ENCODE measurements at regions not wholly inside any gene's neighbourhood (a gene's known extent, or its start where the extent isn't known, plus 50 kb on each side); places are given as distances from the start of the nearest gene placed in this dataset.
"Not testable (repeated sequence)": the region's sequence is repeated elsewhere in the genome, so short reads cannot be mapped to it uniquely, and the experiment has no call there.

- no peak for DNase-seq
Observed at GRCh38 chr5:52255308-52255707, 532.4 kb upstream of the ITGA1 start.

GRCh38 chr5:52262844-52263243, 524.9 kb upstream of the ITGA1 start:
- no peak for DNase-seq

- no peak for DNase-seq
Observed at GRCh38 chr5:52269401-52269800, 518.3 kb upstream of the ITGA1 start.

GRCh38 chr5:52269859-52270258, 517.9 kb upstream of the ITGA1 start:
- no peak for DNase-seq

- DNase-seq: no peak
Observed at GRCh38 chr5:52275639-52276038, 512.1 kb upstream of the ITGA1 start.

DNA sequence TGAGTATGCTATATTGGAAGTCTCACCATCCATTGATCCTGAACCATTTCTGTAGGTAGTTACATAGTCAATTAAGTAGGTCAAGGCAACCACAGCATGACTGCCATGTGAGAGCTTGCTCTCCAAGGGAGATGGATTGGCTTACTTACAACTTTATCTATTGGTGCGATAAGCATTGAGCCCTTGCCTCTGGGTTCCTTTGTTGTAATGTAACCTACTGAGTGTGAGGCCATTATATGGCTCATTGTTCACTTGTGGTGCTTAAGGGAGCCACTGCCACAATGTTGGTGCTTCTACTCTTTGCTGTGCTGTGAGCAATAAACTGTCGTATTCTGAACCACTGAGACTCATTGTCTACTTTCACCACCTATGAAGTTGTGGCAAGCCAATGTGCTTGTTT, 510.6 kb upstream of the ITGA1 start:
- DNase-seq: no peak

DNA sequence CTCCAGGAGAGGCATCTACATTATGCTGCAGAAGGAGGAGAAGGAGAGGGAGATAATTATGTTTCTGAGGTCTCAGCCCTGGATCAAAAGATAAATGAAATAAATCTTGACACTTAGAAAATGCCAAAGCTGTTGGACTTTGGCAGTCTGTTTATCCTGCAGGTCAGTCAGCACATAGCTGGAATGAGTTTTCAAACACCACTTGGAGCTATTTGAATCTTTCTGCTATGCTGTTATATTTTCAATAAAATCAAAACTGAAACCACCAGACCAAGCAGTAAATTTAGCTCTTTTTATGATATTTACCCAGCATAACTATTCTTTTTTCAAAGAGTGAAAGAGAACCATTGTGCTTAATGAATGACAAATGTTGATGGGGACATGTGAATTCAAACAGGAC, 505.1 kb upstream of the ITGA1 start:
- no peak for DNase-seq

- no peak for DNase-seq
Observed at GRCh38 chr5:52283221-52283620, 504.5 kb upstream of the ITGA1 start.

- DNase-seq: no peak
Observed at GRCh38 chr5:52300703-52301372, 486.9 kb upstream of the ITGA1 start.

- DNase-seq: not testable (repeated sequence)
Observed at GRCh38 chr5:52304816-52305215, 482.9 kb upstream of the ITGA1 start.

- DNase-seq: no peak
Observed at GRCh38 chr5:52328220-52328806, 459.4 kb upstream of the ITGA1 start.

GRCh38 chr5:52331725-52332124, 456.0 kb upstream of the ITGA1 start:
- no peak for DNase-seq

GRCh38 chr5:52334367-52334766, 453.3 kb upstream of the ITGA1 start:
- DNase-seq: no peak

- DNase-seq: no peak
Observed at GRCh38 chr5:52339285-52339684, 448.4 kb upstream of the ITGA1 start.

DNA sequence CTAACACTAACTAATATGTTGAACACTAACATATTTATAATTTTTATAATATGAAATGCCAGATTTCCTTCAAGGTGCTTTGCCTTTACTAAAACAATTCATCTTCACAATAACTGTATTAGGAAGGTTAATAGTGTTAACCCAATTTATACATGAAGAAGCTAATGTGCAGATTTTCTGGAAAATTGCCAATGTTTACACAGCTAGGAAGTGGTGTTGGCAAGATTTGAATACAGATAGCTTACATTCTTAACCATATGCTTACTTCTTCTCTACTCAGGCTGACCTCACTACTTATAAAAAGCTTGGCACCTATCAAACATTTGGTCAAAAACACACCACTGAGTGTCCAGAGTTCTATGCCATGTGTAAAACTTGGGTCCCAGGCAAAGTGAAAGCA, 445.4 kb upstream of the ITGA1 start:
- no peak for DNase-seq

DNA sequence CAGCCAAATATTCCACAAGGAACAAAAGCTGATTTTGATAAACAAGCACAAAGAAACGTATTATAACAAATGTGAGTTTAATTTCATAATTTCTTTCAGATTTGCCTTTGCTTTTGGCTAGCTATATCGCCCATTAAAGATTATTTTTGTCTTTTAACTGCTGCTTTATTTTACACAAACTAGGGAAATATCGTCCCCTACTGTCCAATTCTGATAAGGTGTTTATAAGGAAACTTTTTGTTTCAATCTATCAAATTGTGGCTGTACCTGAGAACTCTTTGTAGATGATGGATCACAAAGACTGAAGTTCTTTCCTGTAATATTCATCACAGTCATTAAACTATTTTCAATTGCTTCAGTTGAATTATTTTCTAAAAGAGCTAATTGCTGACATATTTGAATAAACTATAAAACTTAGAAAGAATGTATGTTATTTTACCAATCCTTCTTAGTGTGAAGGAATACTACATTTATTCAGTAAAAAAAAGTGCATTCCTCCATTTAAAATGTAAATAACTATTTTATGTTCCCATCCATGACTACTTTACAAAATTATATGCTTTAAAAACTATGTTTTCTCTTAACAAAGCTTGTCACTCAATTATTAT, 431.3 kb upstream of the ITGA1 start:
- no peak for DNase-seq

DNA sequence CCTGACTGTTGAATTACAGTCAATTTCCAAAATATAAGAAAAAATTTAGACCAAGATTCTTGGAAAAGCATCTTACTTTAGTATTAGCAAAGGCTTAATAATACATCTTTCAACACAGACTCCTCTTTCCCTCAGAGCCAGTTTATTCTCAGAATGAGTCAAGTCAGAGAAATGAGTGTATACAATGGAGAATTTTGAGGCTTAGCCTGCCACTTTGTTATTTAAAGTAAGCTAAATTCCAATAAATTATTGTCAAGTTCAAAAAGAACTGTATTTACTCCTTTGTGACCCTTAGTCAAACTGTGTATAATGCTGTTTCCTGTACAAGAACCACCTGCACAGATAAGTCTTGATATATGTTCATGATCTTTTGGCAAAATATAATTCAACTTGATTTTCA, 428.5 kb upstream of the ITGA1 start:
- DNase-seq: no peak

GRCh38 chr5:52360985-52361384, 426.7 kb upstream of the ITGA1 start:
- no peak for DNase-seq

DNA sequence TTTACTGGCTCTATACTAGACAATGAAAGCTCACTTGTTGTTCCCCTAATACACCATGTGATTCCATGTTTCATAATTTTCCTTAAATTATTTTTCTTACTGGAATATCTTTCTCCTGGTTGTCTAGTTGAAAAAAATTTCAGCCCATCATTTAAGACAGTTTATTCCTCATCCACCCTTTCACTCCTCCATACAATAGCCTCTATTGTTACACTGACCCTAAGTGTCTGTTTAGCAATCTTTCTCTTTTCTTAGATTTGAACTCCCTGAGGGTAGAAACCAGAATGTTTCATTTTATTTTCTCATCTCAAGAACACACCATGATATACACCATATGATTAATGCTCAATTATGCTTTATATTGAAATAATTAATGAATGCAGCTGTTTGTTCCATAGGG, 413.4 kb upstream of the ITGA1 start:
- DNase-seq: no peak

GRCh38 chr5:52375969-52376368, 411.7 kb upstream of the ITGA1 start:
- DNase-seq: no peak

- no peak for DNase-seq
Observed at GRCh38 chr5:52376592-52376991, 411.1 kb upstream of the ITGA1 start.

DNA sequence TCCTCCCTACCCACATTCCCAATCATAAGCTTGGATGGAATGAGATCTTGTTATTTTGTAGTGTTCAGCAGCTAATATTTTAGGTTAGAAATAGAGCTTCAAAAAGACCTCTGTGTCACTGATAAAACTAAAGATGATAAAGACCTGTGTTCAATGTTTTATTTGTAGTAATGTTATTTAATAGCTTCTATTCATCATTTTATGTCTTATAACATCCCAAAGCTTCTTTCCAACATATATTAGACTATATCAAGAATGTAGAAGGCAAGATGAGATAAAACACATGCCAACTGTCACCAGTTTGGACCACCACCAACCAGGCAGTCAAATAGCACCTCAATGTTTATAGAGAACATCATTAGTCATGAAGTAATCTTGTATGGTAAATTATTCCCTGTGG, 409.5 kb upstream of the ITGA1 start:
- no peak for DNase-seq

DNA sequence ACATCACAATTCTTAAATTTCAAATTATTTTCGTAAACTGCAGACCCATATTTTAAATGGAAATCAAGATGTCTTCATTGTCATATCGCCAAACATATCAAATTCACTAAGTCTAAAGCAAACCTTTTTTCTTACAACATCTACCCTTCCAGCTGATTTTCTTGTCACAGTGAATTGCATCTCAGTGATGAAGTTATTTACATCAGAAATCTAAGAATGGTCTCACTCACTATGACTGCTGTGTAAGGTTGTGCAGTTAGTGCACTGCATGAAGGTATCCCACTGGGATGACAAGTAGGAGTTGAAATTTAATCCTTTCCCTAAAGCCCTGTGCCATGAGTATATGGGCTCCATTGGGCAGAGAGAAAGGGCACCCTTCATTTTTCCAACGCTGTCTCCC, 399.4 kb upstream of the ITGA1 start:
- no peak for DNase-seq

DNA sequence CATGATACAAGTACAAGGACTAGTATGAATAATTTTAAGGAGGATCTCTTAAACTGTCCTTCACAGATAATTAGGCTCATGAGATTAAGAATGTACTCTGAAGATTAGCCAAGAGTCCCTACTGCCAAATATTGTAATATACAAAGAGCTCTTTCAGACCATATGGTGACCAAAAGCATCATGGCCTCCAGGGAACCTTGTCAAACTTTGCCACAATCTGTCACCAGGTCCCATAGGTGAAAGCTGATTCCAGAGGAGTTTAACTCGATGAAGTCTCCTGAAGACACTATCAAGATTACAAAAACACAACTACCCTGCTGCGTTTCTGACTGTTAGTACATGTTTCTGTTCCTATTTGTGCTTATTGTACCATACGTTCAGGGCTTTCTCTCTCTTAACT, 395.4 kb upstream of the ITGA1 start:
- no peak for DNase-seq

DNA sequence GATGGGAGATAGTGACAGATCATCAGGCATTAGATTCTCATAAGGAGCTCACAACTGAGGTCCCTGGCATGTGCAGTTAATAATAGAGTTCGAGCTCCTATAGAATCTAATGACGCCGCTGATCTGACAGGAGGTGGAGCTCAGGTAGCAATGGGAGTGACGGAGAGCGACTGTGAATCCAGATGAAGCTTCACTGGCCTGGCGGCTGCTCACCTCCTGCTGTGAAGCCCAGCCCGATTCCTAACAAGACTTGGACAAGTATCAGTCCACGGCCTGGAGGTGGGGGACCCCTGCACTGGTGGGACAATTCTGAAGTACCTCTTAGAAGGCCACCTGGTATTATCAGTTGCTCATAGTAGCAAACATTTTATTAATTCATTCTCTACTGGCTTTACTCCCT, 377.9 kb upstream of the ITGA1 start:
- DNase-seq: no peak

Measured in stimulated activated CD4-positive, alpha-beta T cell treated with anti-CD3 and anti-CD28 coated beads, Interleukin-4, amount 100 ng/mL, for 24 hours (primary cell).